GM19035 (cell line): ENCODE measurements at regions not wholly inside any gene's neighbourhood (a gene's known extent, or its start where the extent isn't known, plus 50 kb on each side); places are given as distances from the start of the nearest gene placed in this dataset.

ENCODE experiments used
- ATAC-seq: cut with Tn5 transposase; IDR thresholded peaks from one replicate; pipeline ENCODE4 v1.9.1; 2021; ENCODE audit not compliant: unreplicated experiment

DNA sequence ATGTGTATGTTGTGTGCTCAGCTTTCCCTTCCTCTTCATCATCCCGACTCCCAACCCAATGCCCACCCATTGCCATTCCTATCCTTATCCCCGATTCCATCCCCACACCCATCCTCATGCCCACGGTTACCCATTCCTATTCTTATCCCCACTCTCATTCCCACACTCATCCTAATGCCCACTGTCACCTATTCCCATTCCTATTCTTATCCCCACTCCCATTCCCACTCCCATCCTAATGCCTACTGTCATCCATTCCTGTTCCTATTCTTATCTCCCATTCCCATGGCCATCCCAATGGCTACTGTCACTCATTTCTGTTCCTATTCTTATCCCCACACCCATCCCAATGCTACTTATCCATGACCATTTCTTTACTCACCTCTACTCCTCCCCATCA is 254.1 kb downstream of the DHX35 start:
- ATAC-seq: no peak

DNA sequence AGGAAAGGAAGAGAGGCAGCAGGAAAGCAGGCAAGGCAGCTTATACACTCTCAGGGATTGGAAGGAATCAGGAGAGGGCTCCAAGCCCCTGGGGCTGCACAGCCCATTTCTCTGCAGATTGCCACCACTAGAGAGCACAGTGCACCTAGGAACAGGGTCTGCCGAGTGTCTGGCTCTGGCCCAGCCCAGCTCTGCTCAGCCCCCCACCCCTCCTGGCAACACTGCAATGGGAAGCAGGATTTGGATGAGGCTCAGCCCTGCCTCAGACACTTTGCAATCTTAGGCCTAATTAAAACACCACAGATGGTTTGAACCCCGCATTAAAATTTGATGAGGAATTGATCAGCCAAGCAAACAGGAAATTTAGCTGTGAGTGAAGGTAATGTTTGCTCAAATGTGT is 252.7 kb downstream of the DHX35 start:
- ATAC-seq: no peak

DNA sequence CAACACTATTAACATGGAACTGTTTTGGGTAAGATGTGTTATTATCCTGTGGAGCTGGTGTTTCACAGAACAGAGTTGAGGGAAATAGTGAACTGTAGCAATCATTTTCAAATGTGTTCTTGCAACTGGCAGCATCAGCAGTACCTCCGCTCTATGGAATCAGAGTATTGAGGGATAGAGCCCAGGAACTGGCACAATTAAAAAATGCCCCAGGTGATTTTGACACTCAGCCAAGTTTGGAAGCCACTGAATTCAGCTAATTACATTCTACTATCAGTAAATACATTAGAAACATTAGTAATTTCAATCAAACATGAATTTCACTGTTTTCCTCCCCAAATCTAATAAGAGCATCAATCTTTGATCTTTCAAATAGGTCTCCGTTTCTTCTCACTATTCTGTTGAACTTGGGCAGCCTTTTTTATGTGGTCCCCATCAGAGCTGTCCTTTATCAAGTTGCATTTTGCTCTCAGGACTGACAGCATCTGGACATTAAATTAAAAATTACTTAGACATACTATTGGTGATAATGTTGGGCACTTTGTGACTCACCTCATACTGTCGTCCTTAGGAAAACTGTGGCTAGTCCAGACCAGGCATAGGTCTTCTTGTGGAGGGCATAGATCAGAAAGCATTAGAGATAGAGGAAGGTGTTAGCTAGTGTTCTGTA is 251.5 kb downstream of the DHX35 start:
- no peak for ATAC-seq

DNA sequence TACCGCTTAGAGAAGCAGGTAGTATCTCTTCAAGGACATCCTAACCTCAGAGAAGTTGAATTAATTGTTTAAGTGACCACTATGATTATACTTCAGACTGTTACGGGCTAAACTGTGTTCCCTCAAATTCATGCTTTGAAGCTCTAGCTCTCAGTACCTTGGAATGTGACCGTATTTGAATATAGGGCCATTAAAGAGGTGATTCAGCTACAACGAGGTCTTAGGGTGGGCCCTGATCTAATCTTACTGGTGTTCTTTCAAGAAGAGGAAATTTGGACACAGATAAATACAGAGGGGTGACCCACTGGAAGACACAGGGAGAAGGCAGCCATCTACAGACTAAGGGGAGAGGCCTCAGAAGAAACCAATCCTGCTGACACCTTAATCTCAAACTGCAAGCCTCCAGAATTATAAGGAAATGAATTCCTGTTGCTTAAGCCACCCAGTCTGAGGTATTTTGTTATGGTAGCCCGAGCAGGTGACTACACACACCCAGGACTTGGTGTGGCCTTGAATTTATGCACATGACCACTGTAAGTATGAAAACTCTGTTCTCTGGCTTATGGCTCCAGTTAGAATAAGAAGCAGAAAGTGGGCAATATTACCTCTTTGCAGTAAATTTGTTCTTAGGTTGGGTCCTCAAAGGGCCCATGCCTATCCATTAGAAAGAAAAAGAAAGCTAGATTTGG is 249.1 kb downstream of the DHX35 start:
- no peak for ATAC-seq

DNA sequence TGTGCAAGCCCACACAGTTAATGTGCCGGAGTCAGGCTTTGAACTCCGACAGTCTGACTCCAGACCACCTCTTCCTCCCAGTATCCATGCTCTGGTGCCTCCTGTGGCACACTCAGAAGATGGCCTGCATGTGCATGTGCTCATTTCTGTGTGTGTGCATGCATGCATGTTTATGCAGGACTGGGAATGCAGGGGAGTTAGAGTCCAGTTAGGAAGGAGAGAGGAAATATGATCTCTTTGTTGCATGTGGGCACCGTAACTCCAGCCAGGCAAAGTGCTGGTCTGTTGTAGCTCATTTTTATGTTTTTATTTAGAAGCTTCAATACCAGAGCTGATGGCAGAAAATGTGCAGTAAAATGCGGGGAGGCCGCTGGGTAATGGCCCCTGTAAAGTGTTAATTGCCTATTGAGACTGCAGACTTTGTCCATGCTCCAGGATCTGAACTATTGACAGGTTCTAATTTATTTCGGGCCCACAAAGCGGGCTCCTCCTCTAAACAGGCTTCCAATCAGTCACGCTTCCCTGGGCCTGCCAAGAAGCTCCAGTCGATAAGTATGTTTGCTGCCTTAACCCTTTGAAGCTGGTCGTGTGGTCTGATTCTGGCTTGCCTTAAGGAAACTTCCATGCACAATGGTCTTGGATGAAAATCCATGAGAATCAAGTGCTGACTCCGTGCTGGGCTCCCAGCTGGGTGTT is 248.3 kb downstream of the DHX35 start:
- ATAC-seq: no peak

DNA sequence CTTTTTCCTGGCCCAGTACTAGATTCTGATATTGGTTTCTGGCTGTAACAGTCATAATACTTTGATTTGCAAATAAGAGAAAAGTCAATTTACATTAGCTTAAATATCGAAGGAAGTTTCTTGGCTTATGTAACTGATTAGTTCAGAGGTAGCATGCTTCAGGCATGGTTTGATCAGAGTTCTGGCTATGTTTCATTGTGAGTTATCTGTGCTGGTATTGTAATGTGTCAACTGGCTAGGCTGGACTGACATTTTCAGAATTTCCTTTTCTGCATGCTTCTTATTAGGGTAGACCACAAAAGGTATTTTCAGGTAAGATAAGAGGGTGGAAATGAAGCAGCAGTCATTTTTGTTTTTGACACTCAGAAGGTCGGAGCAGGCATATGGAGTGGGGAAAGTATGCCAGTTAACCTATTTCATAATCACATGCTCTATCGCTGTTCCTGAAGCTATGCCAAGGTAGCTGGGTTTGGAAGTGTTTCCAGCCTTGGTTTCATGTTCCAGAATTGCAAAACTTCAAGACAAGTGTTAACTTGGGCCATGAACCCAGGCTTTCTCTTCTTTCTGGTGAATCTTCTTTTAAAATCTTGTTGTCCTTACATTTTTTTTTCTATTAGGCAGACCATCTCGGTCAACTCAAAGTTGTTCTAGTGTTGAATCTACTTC is 244.9 kb downstream of the DHX35 start:
- ATAC-seq: no peak

DNA sequence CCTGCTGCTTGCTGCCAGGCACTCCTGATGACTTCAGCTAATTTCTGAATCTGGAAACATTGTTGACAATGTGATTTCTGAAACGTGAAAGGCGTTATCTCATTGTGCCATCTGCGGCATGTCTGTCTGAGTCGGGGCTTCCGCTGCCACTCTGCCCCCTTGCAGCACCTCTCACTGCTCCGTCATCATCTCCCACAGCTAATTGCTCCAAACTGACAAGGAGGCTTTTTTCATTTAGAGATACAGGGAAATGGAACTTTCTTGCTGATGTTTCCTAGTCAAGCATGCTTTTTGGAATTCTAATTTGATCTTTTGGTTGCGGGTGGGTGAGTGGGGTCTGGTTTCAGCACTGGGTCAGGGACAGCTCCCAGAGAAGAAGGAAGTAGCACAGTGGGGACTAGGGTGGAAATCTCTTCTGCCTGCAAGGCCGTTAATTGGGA is 233.5 kb downstream of the DHX35 start:
- no peak for ATAC-seq

DNA sequence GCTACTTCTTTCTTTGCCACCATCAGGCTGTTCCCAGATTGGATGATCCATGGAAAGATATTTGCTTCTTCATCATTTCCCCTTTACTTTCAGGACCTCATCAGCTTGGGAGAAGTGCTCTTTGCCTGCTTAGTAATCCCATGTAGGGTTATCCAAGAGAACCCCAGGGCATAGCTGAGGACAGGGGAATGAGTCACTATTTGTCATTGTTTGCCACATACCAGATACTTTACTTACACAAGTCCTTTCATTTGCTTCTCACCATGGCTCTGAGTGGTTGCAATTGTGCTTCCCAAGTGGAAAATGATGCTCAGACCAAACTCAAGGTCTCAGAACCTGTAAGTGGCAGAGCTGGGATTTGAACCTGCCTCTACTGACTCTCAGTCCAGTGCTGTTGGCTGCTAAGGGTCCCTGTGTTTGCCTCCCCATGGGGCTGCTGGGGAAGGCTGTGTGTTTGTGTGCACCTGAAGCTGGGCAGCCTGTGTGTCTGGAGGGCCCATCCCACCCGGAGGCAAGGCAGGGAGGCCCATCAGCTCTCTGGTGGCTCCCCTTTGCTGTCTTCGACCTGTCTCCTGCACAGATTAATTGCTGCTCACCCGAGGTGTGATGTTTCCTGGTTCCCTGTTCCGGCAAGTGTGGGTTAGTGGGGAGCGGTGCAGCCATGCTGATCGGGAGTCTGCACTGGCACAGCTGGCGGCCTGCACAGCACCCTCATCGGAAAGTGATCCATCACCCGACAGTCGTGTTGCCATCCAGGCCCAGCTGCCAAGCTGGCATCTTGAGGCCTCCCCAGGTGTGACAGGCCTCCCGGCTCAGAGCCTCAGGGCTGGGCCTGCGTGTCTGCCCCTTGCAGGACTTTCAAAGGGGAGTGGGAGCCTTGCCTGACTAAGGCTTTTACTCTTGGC is 228.8 kb downstream of the DHX35 start:
- ATAC-seq: no peak

DNA sequence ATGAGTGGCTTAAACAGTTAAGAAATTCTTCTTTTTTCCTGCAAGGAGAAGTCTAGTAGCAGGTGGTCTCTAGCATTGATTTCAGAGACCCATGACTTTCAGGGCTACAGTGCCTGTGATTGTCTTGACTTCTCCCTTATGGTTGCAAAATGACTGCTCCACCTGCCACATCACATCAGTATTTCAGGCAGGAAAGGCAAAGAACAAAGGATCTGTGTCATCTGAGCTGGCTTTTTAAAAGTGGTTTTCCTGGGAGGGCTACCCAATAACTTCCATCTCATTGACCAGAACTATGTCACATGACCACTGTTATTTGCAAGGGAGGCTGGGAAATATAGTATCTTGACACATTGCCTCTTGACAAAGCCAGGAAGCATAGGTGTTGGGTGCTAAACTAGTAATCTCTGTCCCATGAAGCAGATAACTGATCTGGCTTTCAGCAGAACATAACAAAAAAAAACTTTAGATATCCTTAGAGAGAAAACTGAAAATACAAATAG is 226.2 kb downstream of the DHX35 start:
- no peak for ATAC-seq

DNA sequence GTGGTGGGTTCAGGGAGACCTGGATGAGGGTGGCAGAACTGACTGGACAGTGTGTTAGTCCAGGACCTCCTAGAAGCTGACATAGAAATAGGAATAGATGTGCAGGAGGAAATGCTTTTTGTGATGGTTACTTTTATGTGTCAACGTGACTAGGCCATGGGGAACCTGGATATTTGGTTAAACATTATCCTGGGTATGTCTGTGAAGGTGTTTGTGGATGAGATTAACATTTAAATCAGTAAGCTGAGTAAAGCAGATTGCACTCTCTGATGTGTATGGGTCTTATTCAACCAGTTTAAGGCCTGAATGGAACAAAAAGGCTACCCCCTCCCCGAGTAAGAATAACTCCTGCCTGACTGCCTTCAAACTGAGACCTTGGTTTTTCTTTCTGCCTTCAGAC is 219.3 kb downstream of the DHX35 start:
- ATAC-seq: no peak

DNA sequence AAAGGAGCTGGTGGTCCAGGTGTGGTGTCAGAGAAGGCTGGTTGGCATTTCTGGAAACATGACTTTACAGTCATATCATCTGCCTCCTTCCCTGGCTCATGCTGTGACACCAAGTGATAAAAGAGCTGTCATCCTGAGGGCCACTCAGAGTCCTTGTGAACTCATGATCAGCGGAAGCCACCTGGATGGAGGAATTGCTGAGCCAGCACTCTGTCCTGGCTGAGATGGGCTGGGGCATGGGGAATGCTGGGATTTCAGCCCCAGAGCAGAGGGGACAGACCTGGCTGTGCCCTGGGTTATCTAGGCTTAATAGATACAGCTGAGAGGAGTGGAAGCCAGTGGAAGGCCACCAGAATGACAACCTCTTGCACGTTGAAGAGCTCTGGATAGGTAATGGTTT is 214.3 kb downstream of the DHX35 start:
- ATAC-seq: no peak

DNA sequence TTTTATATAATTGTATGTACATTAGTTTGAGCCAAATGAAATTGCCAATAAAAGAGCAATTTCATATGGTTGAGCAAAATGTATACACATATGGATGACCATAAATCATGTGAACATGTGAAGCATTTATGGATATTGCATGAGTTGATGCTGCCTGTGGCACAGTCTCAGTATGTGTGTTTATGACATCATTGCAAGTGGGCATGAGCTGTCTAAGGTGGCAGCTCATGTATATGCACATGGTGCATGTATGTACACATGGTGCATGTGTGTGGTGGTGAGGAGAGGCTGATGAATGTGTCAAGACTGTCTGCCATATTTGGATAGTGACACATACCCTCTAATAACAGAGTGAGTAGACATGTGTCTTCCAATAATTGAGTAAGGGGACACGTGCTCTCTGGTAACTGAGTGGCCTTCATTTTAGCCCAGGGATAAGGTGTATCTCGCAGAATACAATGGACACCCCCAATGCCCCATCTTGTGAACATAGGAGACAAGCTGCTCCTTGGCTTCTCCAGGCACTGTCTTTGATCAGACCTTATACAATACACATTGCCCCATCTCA is 208.8 kb downstream of the DHX35 start:
- no peak for ATAC-seq

DNA sequence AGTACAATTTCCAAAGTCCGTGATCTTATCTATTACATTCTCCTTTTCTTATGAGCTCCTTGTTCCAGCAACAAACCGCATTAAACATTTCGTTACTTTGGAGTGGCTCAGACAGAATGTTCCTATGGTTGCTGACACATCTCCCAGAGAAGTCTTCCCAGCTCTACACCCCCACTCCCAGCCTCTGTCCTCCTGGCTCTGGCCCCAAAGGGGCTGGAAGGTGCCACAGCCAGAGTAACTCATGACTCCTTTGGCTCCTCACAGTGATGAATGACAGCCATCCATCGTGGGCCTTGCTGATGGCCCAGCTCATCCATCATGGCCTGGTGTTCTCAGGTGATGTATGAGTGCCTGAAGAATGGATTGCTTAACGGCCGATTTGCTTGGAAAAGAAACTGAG is 203.0 kb downstream of the DHX35 start:
- no peak for ATAC-seq

DNA sequence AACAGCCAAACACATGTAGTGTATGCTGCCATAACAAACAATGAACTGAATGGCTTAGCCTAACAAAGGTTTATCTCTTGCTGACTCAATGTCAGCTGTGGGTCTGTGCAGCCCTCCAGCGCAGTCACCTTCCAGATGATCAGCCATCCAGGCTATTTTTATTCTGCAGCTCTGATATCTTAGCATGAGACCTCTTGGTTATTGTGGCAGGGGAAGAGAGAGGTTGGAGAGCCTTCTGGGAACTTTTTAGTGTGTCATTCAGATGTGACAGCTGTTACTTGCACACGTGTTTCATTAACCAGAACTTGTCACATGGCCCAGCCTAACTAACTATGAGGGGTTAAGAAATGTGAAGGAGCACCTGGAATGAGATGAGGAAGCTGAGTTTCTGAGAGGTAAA is 202.5 kb downstream of the DHX35 start:
- ATAC-seq: no peak

DNA sequence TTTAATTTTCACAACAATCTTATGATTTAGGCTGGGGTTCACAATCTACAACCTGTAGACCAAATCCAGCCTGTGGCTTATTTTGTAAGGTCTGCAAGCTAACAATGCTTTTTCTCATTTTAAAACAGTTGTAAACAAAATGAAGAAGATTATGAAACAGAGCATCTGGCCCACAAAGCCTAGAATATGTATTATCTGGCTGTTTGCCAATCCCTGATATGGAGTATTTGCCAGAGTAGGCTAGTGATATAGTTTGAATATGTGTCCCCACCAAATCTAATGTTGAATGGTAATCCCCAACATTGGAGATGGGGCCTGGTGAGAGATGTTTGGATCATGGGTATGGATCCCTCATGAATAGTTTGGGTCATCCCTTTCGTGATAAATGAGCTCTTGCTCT is 201.8 kb downstream of the DHX35 start:
- ATAC-seq: no peak

DNA sequence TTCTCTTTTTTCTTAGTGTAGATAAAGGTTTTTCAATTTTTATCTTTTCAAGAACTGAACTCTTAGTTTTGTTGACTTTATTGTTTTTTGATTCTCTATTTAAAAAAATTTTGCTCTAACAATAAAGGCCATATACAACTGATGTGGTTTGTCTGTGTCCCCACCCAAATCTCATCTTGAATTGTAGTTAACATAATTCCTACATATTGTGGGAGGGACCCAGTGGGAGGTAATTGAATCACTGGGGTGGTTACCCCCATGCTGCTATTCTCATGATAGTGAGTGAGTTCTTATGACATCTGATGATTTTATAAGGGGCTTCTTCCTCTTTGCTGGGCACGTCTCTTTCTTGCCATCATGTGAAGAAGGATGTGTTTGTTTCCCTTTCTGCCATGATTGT is 199.8 kb downstream of the DHX35 start:
- ATAC-seq: no peak

DNA sequence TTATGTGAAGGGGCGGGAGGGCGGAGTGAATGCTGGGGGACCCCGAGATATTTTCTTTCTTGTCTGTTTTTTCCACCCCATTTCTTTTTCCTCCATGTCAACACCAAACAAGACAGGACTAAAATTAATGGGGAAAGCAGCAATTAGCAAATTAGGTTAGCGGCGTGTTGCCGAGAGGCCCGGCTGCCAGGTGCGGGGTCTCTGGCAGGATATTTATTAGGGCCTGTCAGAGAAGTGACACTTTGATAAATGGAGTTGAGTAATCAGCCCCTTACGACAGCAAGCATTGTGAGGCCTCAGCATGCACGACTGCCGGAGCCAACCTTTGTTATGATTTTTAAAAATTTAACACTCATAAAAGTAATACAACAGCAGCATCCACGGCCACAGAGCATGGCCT is 193.8 kb downstream of the DHX35 start:
- ATAC-seq: no peak

DNA sequence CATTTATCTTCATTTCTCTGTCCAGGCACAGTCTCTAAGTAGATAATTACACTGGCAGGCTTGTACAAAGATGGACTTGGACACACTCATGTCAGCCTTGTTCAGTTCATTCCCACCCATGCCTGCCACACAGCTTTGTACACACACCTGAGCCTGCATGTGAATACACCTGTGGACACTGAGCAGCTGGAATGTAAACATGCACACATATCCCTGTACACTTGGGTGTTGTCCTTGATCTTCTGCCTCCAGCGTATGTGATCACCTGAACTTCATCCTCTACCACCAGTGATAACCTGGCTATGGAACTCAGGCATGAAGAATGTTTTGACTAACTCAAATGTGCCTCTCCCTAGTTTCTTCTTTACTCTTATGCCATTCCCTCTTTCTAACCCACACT is 190.6 kb downstream of the DHX35 start:
- no peak for ATAC-seq

DNA sequence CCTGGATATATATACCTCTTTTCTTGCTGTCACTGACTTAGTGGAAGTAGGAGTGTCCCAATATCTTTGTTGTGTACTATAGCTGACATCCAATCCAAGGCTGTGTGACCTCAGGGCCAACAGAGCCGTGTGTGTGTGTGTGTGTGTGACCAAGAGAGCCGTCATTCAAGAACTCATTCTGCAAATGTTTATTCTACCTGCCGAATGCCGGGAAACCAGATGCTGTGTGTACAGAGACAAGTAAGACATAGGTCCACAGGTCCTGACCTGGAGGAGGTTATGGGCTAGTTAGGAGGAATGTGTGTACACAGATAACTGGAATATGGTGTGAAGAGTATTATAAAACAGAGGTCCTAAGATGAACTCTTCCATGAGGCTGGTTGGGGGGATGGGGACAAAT is 190.0 kb downstream of the DHX35 start:
- ATAC-seq: no peak

DNA sequence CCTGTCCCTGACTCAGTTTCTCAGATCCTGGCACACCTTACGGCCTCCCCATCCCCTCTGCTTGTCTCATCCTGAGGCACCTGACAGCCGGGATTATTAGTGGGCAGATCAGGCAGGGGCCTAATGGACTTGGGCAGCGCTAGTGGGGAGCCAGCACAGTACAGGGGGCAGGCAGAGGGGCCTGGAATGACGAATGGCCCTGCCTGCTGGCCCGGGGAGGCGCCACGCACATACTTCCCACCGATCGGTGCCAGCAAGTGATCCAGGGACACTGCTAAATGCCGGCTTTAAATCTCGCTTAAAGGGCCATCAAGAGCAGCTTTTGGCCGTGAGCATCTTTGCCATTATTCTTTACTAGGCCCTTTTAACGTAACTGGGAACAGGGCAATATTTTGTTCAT is 188.4 kb downstream of the DHX35 start:
- no peak for ATAC-seq
